Right ventricle myocardium superior (tissue), 1 donor: ENCODE measurements at regions not wholly inside any gene's neighbourhood (a gene's known extent, or its start where the extent isn't known, plus 50 kb on each side); places are given as distances from the start of the nearest gene placed in this dataset.
"Not testable (repeated sequence)": the region's sequence is repeated elsewhere in the genome, so short reads cannot be mapped to it uniquely, and the experiment has no call there.

ENCODE experiments used
- ATAC-seq: fragments of 200-7000 bp; cut with Tn5 transposase; one replicate; pipeline ENCODE4 v1.9.1; 2020; ENCODE audit warnings: mild to moderate bottlenecking; ENCODE audit not compliant: poor library complexity
- DNase-seq: peaks from one replicate; pipeline ENCODE4 v3.0.0-alpha.2; 2020
- intact Hi-C: fragments of 100-400 bp; cut with DNase I; formaldehyde crosslinking; loops from one replicate; pipeline ENCODE4 v1.11.2; 2022
- donor health status: DM: no; HTN: yes; CAD: no; lungs with severe emphysema.

GRCh38 chr5:10034001-10034400, 215.7 kb downstream of the ATPSCKMT start:
- DNase-seq, result peak; percentile 57
- ATAC-seq, result no peak
- intact Hi-C loops, result no loop called here

- DNase-seq, result no peak
- intact Hi-C loops, result no loop called here
- no peak for ATAC-seq
Measured at GRCh38 chr5:10031817-10032216, 217.9 kb downstream of the ATPSCKMT start.

DNA sequence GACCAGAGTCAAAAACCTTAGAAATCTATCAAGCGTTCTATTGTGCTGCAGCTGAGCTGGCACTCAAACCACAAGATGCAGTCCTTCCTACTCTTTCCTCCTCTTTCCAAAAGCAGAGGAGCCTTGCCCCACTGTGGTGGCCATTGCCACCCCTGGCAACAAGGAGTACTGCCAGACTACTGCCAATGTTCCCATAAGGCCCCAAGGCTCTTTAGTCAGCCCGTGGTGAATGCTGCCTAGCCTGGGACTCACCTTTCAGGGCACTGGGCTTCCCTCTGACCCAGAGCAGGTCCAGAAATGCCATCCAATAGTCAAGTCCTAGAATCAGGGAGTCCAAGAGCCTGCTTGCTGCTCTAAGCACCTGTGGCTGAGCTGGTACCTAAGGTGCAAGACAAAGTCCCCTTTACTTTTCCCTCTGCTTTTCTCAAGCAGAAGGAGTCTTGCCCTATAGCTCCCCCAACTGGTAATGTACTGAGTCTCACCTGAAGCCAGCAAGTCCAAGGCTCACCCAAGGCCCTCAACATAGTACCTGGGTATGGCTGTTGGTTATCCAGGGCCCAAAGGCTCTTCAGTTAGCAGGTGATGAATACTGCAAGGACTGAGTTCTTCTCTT, 219.4 kb downstream of the ATPSCKMT start:
- ATAC-seq (no peak), DNase-seq (no peak)
- intact Hi-C loops, result no loop called here

GRCh38 chr5:10023494-10023893, 226.2 kb downstream of the ATPSCKMT start:
- no peak for ATAC-seq
- intact Hi-C loops, result no loop called here
- DNase-seq, result no peak

DNA sequence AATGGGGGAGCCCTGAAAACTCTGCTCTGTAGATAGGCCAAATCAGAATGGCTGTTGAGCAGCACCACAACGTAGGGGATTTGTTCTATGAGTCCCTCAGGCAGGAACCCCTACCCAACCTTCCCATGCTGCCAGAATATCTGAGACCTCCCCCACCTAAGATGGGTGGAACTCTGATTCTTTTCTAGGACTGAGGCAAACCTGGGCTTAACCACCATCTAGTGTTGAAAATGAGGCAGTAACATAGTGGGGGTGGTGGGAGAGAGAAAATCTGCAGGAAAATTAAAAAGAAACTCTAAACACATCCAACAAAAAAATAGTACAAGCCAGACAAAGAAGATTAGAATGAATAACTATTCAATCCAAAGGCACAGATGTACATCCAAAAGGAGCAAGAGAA, 228.4 kb downstream of the ATPSCKMT start:
- DNase-seq, result no peak
- intact Hi-C loops, result no loop called here
- ATAC-seq, result no peak

GRCh38 chr5:10019236-10019635, 230.5 kb downstream of the ATPSCKMT start:
- intact Hi-C loops, result no loop called here
- ATAC-seq (no peak), DNase-seq (no peak)

GRCh38 chr5:10018201-10019069, 231.3 kb downstream of the ATPSCKMT start:
- intact Hi-C loops, result no loop called here
- no peak for DNase-seq
- no peak for ATAC-seq

GRCh38 chr5:10017786-10018185, 231.9 kb downstream of the ATPSCKMT start:
- no peak for ATAC-seq

GRCh38 chr5:10016559-10016958, 233.1 kb downstream of the ATPSCKMT start:
- DNase-seq, intact Hi-C loops, ATAC-seq: not testable (repeated sequence)

More at GRCh38 chr5:10017786-10018185, 231.9 kb downstream of the ATPSCKMT start:
- intact Hi-C loops, result no loop called here
- DNase-seq, result no peak

DNA sequence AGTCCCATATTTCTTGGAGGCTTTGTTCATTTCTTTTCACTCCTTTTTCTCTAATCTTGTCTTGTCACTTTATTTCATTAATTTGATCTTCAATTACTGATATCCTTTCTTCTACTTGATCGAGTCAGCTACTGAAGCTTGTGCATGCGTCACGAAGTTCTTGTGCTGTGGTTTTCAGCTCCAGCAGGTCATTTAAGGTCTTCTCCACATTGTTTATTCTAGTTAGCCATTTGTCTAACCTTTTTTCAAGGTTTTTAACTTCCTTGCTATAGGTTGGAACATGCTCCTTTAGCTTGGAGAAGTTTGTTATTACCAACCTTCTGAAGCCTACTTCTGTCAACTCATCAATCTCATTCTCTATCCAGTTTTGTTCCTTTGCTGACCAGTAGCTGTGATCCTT, 234.0 kb downstream of the ATPSCKMT start:
- intact Hi-C loops, ATAC-seq, DNase-seq: not testable (repeated sequence)

DNA sequence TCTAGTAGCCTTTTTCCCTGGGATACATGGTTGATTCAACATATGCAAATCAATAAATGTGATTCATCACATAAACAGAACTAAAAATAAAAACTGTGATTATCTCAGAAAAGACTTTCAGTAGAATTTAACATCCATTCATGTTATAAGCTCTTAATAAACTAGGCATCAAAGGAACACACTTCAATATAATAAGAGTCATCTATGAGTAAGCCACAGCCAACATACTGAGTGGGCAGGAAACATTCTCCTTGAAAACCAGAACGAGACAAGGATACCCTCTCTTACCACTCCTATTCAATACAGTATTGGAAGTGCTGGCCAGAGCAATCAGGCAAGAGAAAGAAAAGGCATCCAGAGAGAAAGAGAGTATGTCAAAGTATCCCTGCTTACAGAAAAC, 239.9 kb downstream of the ATPSCKMT start:
- ATAC-seq, result no peak
- DNase-seq, result no peak
- intact Hi-C loops, result no loop called here

DNA sequence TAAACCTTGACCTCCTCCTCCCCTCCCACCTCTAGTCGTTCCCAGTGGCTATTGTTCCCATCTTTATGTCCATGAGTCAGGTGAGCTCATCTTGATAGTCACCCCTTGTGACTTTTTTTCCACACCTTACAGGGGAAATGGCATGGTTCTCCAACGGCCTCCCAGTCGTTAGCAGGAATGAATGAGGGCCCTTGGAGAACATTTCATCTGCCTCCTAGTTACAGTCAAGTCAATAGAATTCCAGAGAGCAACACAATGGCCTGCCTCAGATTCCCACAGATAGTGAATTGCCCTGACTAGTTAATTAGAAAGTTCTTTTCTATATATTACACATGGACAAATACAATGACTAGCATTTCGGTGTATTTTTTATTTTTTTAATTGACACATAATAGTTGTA, 262.6 kb downstream of the ATPSCKMT start:
- no peak for ATAC-seq
- intact Hi-C loops, result no loop called here
- no peak for DNase-seq

- intact Hi-C loops, result no loop called here
- DNase-seq, result no peak
- no peak for ATAC-seq
Measured at GRCh38 chr5:9977070-9977469, 272.6 kb downstream of the ATPSCKMT start.

GRCh38 chr5:9976621-9977020, 273.1 kb downstream of the ATPSCKMT start:
- DNase-seq, result no peak
- intact Hi-C loops, result no loop called here
- ATAC-seq, result no peak

DNA sequence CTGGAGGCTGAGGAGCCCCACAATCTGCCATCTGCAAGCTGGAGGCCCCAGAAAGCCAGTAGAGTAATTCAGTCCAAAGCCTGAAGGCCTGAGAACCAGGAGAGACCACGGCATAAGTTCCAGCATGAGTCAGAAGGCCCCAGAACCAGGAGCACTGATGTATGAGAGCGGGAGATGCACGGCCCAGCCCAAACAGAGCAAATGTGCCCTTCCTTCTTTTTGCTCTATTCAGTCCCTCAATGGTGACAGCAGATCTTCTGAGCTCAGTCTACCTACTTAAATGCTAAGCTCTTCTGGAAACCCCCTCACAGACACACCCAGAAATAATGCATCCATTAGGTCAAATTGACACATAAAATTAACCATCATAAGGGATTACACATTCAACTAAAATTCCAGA, 277.6 kb downstream of the ATPSCKMT start:
- no peak for DNase-seq
- intact Hi-C loops, result no loop called here

GRCh38 chr5:9971301-9971700, 278.4 kb downstream of the ATPSCKMT start:
- intact Hi-C loops, result no loop called here
- no peak for DNase-seq
- ATAC-seq, result no peak

More for the DNA sequence above, 277.6 kb downstream of the ATPSCKMT start:
- no peak for ATAC-seq

DNA sequence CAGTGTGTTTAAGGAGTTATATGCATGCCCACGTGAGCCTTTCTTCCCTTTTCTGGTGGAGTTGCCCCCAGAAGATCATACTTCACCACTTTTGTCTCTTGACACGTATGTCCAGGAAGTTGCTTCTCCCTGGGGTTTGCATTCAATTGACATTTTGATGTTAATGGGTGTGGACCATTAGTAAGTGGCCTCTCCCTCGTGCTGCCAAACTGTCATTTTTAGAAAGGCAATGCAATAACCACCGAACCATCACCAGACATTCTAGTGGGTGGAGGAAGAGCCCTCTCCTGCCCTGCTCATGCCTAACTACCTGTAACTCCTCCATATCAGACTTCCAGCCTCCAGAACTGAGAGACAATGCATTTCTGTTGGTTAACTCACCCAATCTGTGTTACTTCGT, 290.8 kb downstream of the ATPSCKMT start:
- intact Hi-C loops, result no loop called here
- DNase-seq (no peak), ATAC-seq (no peak)

- DNase-seq (no peak), ATAC-seq (no peak)
- intact Hi-C loops, result no loop called here
Measured at GRCh38 chr5:9957214-9957613, 292.5 kb downstream of the ATPSCKMT start.

DNA sequence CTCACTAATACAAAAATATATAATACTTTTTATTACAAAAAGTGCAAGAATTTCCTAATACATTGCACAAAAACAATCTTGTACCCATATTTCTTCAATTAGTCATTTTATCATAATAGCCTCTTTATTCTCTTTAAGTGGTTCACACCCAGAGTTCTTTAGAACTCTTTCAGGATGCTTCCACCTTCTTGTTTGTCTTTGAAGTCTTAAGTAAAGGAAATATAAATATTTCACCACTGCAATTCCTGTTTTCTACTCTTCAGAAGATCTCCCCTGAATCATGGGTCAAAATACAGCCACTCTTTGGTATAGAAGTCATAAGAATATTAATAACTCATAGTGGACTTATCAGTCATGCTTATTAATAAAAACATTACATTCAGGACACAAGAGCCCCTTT, 293.0 kb downstream of the ATPSCKMT start:
- intact Hi-C loops, result no loop called here
- DNase-seq (no peak), ATAC-seq (no peak)

DNA sequence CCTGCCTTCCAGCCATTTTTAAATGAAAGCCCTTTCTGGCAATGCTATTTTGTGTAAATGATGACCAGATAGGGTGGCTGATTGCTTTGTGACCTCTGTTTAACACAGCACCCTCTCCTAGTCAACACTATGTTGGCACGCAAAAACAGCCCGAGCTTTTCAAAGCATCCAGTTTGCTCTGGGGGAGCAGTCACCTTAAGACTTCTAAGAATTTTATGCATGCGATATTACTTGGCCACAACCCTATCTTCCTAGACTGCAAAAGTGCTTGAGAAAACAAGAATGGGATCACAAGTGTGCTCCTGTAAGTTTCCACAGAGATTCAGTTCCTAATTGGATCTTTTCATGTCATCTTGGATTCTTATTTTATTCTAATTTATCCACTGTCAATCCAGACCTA, 294.1 kb downstream of the ATPSCKMT start:
- ATAC-seq (no peak), DNase-seq (no peak)
- intact Hi-C loops, result no loop called here
